HFF-Myc (cell line): ENCODE measurements at regions not wholly inside any gene's neighbourhood (a gene's known extent, or its start where the extent isn't known, plus 50 kb on each side); places are given as distances from the start of the nearest gene placed in this dataset.

ENCODE experiments used
- DNase-seq: peaks from one replicate; pipeline ENCODE4 v3.0.0-alpha.2; 2011; ENCODE audit warnings: low read depth; ENCODE audit errors: extremely low read depth
- H3K4me3 ChIP-seq: replicated peaks from 2 replicates; pipeline ENCODE4 v1.5.1; 2011; ENCODE audit warnings: low read depth, mild to moderate bottlenecking, control low read depth, low read length
- TF ChIP-seq, protein P1 (sequence below): IDR thresholded peaks from 2 replicates; pipeline ENCODE4 v1.5.1; 2012; ENCODE audit warnings: mild to moderate bottlenecking, low read depth, low read length, control low read depth; ENCODE audit errors: missing control alignments

DNA sequence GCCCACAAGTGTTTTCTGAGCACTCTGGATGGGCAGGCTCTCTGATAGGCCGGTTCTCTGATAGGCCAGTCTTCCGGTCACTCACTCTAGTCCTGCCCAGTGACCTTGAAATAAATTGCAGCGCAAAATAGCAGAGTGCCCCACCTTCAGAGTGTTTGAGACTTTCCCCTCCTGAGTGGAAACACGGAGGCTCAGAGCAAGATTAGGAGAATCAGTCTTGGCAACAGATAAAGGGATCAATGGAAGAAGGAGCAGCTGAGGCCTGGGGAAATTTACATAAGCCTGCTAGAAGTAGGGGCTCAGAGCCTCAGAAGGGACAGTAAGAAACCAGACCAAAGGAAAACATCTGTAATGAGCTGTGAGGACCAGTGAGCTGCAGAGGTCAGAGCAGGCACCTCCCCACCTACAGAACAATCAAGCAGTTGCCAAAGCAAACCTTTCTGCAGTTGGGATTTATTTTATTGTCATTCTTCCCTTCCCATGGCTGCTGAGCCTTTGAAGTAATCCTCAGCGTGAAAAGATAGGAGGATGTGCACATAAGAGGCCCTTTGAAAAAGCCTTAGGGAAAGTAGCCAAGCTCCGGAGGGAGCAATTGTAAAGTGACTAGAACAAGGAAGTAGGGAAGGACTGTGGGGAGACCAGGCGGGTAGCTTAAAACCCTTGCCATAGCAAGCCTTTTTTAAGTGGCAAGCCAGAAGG, 89.1 kb upstream of the TSPAN5 start:
- DNase-seq: no peak
- no peak overlapping the region for H3K4me3 ChIP-seq
- TF ChIP-seq, protein P1, sequence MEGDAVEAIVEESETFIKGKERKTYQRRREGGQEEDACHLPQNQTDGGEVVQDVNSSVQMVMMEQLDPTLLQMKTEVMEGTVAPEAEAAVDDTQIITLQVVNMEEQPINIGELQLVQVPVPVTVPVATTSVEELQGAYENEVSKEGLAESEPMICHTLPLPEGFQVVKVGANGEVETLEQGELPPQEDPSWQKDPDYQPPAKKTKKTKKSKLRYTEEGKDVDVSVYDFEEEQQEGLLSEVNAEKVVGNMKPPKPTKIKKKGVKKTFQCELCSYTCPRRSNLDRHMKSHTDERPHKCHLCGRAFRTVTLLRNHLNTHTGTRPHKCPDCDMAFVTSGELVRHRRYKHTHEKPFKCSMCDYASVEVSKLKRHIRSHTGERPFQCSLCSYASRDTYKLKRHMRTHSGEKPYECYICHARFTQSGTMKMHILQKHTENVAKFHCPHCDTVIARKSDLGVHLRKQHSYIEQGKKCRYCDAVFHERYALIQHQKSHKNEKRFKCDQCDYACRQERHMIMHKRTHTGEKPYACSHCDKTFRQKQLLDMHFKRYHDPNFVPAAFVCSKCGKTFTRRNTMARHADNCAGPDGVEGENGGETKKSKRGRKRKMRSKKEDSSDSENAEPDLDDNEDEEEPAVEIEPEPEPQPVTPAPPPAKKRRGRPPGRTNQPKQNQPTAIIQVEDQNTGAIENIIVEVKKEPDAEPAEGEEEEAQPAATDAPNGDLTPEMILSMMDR: no peak

DNA sequence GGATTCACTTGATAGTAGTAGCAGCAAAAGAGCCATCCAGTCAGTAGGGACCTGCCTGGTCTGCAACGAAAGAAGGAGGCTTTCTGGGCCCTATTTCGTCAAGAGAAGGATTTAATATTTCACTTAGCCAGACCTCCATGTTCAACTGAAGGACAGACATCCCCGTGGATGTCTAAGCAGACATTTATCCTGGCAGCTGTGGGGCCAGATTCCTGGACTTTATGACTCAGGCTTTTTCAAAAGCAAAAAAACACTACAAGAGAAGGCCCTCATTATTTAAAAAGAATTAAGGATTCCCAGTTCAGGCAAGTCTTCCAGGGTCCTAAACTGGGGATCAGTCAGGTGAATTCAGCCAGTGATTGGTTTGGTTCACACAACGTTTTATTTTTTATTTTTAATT, 88.5 kb upstream of the TSPAN5 start:
- no peak for DNase-seq
- TF ChIP-seq, protein P1: no peak

DNA sequence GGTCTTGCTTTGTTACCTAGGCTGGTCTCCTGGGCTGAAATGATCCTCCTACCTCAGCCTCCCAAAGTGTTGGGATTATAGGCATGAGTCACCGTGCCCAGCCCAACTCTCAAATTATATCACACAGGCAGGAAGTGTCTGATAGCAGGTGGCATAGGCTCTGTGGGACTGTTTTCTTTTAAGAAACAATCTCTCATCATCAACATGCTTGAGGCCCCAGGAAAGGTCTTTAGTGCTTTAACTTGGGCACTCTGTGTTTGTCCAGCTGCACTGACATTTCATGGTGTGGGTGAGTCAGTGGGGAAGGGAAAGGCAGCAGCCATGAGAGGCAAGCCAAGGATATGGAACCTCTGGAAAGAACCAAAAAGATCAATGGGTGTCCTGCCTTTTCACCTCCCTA, 88.1 kb upstream of the TSPAN5 start:
- TF ChIP-seq, protein P1: no peak
- no peak for DNase-seq
- no peak overlapping the region for H3K4me3 ChIP-seq

More for the DNA sequence above, 88.5 kb upstream of the TSPAN5 start:
- H3K4me3 ChIP-seq: no peak overlapping the region

DNA sequence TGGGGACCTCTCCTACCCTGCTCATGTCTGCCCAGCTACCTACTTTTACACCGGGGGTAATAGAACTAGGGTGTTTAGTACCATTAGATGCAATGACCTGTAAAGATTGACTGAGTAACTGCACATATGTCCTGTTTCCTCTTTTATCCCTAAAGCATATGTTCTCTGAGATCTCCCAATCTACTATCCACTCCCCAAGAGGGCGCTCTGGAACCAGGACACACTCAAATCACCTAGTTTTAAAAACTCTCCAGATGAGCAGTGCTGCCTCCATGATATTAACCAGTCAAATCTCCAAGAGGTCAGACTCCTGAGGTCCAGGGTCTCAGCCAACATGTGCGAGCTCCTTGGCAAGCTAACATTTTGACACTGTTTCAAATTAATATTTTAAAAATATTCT, 87.0 kb upstream of the TSPAN5 start:
- no peak for DNase-seq
- TF ChIP-seq, protein P1: peak; percentile 33
- H3K4me3 ChIP-seq: no peak overlapping the region

DNA sequence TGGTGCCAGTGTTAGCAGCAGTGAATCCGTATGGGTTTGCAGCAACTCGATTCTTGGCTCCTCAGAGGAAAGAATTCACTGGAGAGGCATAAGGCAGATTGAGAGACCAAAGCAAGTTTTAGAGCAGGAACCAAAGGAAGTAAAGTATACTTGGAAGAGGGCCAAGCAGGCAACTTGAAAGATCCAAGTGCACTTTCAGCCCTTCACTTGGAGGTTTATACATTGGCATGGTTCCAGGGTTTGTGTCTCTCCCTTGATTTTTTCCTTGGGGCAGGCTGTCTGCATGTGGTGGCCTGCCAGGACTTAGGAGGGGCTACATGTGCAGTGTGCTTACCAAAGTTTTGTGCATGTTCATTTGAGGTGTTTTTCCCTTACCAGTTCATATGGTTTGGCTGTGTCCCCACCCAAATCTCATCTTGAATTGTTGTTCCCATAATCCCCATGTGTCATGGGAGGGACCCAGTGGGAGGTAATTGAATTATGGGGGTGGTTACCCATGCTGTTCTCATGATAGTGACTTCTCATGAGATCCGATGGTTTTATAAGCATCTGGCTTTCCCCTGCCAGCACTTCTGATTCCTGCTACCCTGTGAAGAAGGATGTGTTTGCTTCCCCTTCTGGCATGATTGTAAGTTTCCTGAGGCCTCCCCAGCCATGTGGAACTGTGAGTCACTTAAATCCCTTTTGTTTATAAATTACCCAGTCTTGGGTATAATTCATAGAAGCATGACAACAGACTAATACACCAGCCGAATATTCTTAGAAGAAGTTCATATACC, 86.2 kb upstream of the TSPAN5 start:
- TF ChIP-seq, protein P1: no peak
- no peak for DNase-seq

DNA sequence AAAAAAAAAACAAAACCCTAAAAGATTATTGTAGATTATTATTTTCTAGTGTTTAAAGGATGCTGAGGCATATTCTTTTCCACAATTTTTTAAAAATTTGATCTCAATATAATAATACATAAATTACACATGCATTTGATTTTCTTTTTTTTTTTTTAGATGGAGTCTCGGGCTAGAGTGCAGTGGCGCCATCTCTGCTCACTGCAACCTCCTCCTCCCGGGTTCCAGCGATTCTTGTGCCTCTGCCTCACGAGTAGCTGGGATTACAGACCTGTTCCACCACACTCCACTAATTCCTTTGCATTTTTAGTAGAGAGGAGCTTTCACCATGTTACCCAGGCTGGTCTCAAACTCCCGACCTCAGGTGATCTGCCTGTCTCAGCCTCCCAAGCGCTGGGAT, 83.5 kb upstream of the TSPAN5 start:
- H3K4me3 ChIP-seq: no peak overlapping the region
- no peak for DNase-seq
- TF ChIP-seq, protein P1: no peak

More for the DNA sequence above, 86.2 kb upstream of the TSPAN5 start:
- no peak overlapping the region for H3K4me3 ChIP-seq

DNA sequence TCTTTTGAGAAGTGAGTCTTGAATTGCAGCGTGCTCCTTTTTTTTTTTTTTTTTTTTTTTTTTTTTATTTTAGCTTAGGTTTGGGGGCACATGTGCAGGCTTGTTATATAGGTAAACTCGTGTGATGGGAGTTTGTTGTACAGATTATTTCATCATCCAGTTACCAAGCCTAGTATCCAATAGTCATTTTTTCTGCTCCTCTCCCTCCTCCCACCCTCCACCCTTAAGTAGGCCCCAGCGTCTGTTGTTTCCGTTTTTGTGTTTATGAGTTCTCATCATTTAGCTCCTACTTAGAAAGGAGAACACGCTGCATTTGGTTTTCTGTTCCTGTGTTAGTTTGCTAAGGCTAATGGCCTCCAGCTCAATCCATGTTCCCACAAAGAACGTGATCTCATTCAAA, 81.3 kb upstream of the TSPAN5 start:
- DNase-seq: no peak
- H3K4me3 ChIP-seq: no peak overlapping the region
- TF ChIP-seq, protein P1: no peak
